NCI-H2029 (cell line): ENCODE measurements at regions not wholly inside any gene's neighbourhood (a gene's known extent, or its start where the extent isn't known, plus 50 kb on each side); places are given as distances from the start of the nearest gene placed in this dataset.

Source experiments
- DNase-seq: peaks from one replicate; lab custom pipeline; 2025; lab: John Stamatoyannopoulos, UW

- no peak for DNase-seq
Observed at GRCh38 chr9:20114974-20115373, 326.1 kb upstream of the SLC24A2 start.

- DNase-seq = no peak
Observed at GRCh38 chr9:20112205-20112783, 323.5 kb upstream of the SLC24A2 start.

- DNase-seq = no peak
Observed at GRCh38 chr9:20111173-20111843, 322.5 kb upstream of the SLC24A2 start.

GRCh38 chr9:20095430-20096092, 306.7 kb upstream of the SLC24A2 start:
- no peak for DNase-seq

GRCh38 chr9:20092561-20092960, 303.7 kb upstream of the SLC24A2 start:
- DNase-seq = no peak

- no peak for DNase-seq
Observed at GRCh38 chr9:20087481-20087880, 298.6 kb upstream of the SLC24A2 start.

- no peak for DNase-seq
Observed at GRCh38 chr9:20085842-20086241, 297.0 kb upstream of the SLC24A2 start.

GRCh38 chr9:20084125-20084524, 295.3 kb upstream of the SLC24A2 start:
- no peak for DNase-seq

GRCh38 chr9:20083390-20083789, 294.6 kb upstream of the SLC24A2 start:
- no peak for DNase-seq

GRCh38 chr9:20082831-20083230, 294.0 kb upstream of the SLC24A2 start:
- DNase-seq = no peak

- no peak for DNase-seq
Observed at GRCh38 chr9:20082406-20082805, 293.6 kb upstream of the SLC24A2 start.

- no peak for DNase-seq
Observed at GRCh38 chr9:20078246-20078645, 289.4 kb upstream of the SLC24A2 start.

GRCh38 chr9:20074291-20074690, 285.5 kb upstream of the SLC24A2 start:
- DNase-seq = no peak

GRCh38 chr9:20070336-20070735, 281.5 kb upstream of the SLC24A2 start:
- DNase-seq = no peak

- no peak for DNase-seq
Observed at GRCh38 chr9:20065796-20066700, 277.2 kb upstream of the SLC24A2 start.

GRCh38 chr9:20065046-20065445, 276.2 kb upstream of the SLC24A2 start:
- no peak for DNase-seq

GRCh38 chr9:20054734-20055133, 265.9 kb upstream of the SLC24A2 start:
- DNase-seq = no peak

- DNase-seq = no peak
Observed at GRCh38 chr9:20048985-20049384, 260.1 kb upstream of the SLC24A2 start.

- DNase-seq = no peak
Observed at GRCh38 chr9:20048437-20048836, 259.6 kb upstream of the SLC24A2 start.

- no peak for DNase-seq
Observed at GRCh38 chr9:20044686-20045085, 255.8 kb upstream of the SLC24A2 start.

GRCh38 chr9:20043461-20043860, 254.6 kb upstream of the SLC24A2 start:
- DNase-seq = no peak

GRCh38 chr9:20043035-20043434, 254.2 kb upstream of the SLC24A2 start:
- no peak for DNase-seq
